ENCODE measurements at regions not wholly inside any gene's neighbourhood (a gene's known extent, or its start where the extent isn't known, plus 50 kb on each side); places are given as distances from the start of the nearest gene placed in this dataset.

GRCh38 chr5:33276628-33276950, 164.2 kb upstream of the TARS1 start:
- TF ChIP-seq CTCF (IDR thresholded peaks at IDR 0.05; ENCODE audit: borderline replicate concordance, extremely low read depth, low read length, poor library complexity, severe bottlenecking) (no peak), EZH2 (IDR thresholded peaks at IDR 0.05; ENCODE audit: borderline replicate concordance, low read depth, low read length, severe bottlenecking) (no peak)
